GM13976 (cell line): ENCODE measurements at regions not wholly inside any gene's neighbourhood (a gene's known extent, or its start where the extent isn't known, plus 50 kb on each side); places are given as distances from the start of the nearest gene placed in this dataset.

ENCODE experiments used
- DNase-seq: peaks from one replicate; pipeline ENCODE4 v3.0.0; 2012; ENCODE audit warnings: low spot score
- CTCF ChIP-seq: IDR thresholded peaks from 2 replicates; pipeline ENCODE4 v1.5.1; 2012; ENCODE audit warnings: borderline replicate concordance, mild to moderate bottlenecking; ENCODE audit not compliant: insufficient read depth; ENCODE audit errors: extremely low read depth, missing control alignments, control extremely low read depth
- in situ Hi-C: fragments of 300-500 bp; cut with MboI; formaldehyde crosslinking; loops from one replicate; pipeline ENCODE4 v1.12.0; 2022; ENCODE audit warnings: low sequenced_read_pairs, mixed read lengths, inconsistent platforms; ENCODE audit not compliant: unreplicated experiment

- in situ Hi-C loops, result no loop called here
- DNase-seq, result no peak
- no peak for TF ChIP-seq CTCF
Observed at GRCh38 chr11:122062763-122063162, 53.3 kb downstream of the BLID start.

- TF ChIP-seq CTCF, result no peak
- in situ Hi-C loops, result no loop called here
- no peak for DNase-seq
Observed at GRCh38 chr11:122059565-122059964, 56.5 kb downstream of the BLID start.

GRCh38 chr11:122050021-122050690 lies 65.9 kb downstream of the BLID start:
- in situ Hi-C loops, result no loop called here
- TF ChIP-seq CTCF, result no peak
- no peak for DNase-seq

GRCh38 chr11:122048401-122048800 lies 67.6 kb downstream of the BLID start:
- in situ Hi-C loops, result no loop called here
- no peak for TF ChIP-seq CTCF
- no peak for DNase-seq

- no peak for TF ChIP-seq CTCF
- no peak for DNase-seq
- in situ Hi-C loops, result no loop called here
Observed at GRCh38 chr11:122046846-122047245, 69.2 kb downstream of the BLID start.

- DNase-seq, result no peak
- in situ Hi-C loops, result no loop called here
- TF ChIP-seq CTCF, result no peak
Observed at GRCh38 chr11:122046438-122046837, 69.6 kb downstream of the BLID start.
